ENCODE measurements at regions not wholly inside any gene's neighbourhood (a gene's known extent, or its start where the extent isn't known, plus 50 kb on each side); places are given as distances from the start of the nearest gene placed in this dataset.

DNA sequence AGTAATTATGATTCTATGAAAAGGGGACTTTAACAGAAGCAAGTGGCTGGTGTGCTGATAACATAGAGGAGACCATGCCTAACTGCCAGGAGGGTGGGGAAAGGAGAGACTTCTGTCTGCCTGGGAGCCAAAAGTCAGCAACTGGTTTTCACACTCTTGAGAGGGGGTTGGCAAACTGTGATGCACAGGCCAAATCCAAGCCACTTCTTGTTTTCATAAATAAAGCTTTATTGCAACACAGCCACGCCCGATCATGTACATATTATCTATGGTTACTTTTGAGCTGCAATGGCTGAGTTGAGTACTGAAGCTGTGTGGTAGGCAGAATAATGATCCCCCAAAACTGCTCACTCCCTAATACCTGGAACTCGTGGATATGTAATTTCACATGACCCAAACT, 208.4 kb downstream of the LNPK start:
- no peak for TF ChIP-seq POLR2A (IDR thresholded peaks at IDR 0.05; ENCODE audit: low read length)
- TF ChIP-seq HOXA7 (CRISPR knock-in tag; IDR thresholded peaks at IDR 0.05), result no peak
- TF ChIP-seq ELK1 (IDR thresholded peaks at IDR 0.05; ENCODE audit: low read depth, low read length), result no peak
- TF ChIP-seq, protein P1, sequence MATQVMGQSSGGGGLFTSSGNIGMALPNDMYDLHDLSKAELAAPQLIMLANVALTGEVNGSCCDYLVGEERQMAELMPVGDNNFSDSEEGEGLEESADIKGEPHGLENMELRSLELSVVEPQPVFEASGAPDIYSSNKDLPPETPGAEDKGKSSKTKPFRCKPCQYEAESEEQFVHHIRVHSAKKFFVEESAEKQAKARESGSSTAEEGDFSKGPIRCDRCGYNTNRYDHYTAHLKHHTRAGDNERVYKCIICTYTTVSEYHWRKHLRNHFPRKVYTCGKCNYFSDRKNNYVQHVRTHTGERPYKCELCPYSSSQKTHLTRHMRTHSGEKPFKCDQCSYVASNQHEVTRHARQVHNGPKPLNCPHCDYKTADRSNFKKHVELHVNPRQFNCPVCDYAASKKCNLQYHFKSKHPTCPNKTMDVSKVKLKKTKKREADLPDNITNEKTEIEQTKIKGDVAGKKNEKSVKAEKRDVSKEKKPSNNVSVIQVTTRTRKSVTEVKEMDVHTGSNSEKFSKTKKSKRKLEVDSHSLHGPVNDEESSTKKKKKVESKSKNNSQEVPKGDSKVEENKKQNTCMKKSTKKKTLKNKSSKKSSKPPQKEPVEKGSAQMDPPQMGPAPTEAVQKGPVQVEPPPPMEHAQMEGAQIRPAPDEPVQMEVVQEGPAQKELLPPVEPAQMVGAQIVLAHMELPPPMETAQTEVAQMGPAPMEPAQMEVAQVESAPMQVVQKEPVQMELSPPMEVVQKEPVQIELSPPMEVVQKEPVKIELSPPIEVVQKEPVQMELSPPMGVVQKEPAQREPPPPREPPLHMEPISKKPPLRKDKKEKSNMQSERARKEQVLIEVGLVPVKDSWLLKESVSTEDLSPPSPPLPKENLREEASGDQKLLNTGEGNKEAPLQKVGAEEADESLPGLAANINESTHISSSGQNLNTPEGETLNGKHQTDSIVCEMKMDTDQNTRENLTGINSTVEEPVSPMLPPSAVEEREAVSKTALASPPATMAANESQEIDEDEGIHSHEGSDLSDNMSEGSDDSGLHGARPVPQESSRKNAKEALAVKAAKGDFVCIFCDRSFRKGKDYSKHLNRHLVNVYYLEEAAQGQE (IDR thresholded peaks at IDR 0.05), result no peak
- no peak for TF ChIP-seq RFX5 (IDR thresholded peaks at IDR 0.05)
- TF ChIP-seq POLR2AphosphoS2 (conservative IDR thresholded peaks at IDR 0.05; ENCODE audit: low read length), result no peak
- TF ChIP-seq ZFP36 (IDR thresholded peaks at IDR 0.05; ENCODE audit: borderline replicate concordance, partially characterized antibody), result no peak
- TF ChIP-seq FOSB (CRISPR knock-in tag; IDR thresholded peaks at IDR 0.05), result no peak
- no peak for TF ChIP-seq EHMT2 (IDR thresholded peaks at IDR 0.05; ENCODE audit: low read depth)
- TF ChIP-seq HEYL (CRISPR knock-in tag; IDR thresholded peaks at IDR 0.05), result no peak
- Histone ChIP-seq H3K9me3 (0 out of 3 replicates have a peak, but pooled peaks cover 6% of the 10 kb centered on the region), H3K4me3 (no peak overlapping the region), H3K4me2 (no peak overlapping the region), H3K27ac (no peak overlapping the region), H3K4me1 (no peaks in the 10 kb centered on the region)
- ChIA-PET CTCF (no interaction called here), POLR2A (no interaction called here)
- DNase-seq (ENCODE audit: low read depth in 1 of 2, low spot score in 1 of 2) (no peak), FAIRE-seq (no peak), ATAC-seq (no peak)
- WGBS (ENCODE audit: missing lambda C conversion rate), result 2% methylated on average over 3 of the region's 3 CpGs

GRCh38 chr2:175792881-175793280, 209.2 kb downstream of the LNPK start:
- no peak overlapping the region for H3K27ac ChIP-seq
- FAIRE-seq (no peak), DNase-seq (ENCODE audit: low read depth in 1 of 2, low spot score in 1 of 2) (no peak), ATAC-seq (no peak)
- H3K4me1 ChIP-seq, result no peaks in the 10 kb centered on the region
- TF ChIP-seq CEBPB (IDR thresholded peaks at IDR 0.05), result no peak
- TF ChIP-seq HOXA7 (CRISPR knock-in tag; IDR thresholded peaks at IDR 0.05), result no peak
- TF ChIP-seq FOSB (CRISPR knock-in tag; IDR thresholded peaks at IDR 0.05), result no peak
- TF ChIP-seq GATA3 (IDR thresholded peaks at IDR 0.05; ENCODE audit: borderline replicate concordance), result no peak
- no peak for TF ChIP-seq ZC3H11A (IDR thresholded peaks at IDR 0.05)
- no peak for TF ChIP-seq RAD21 (conservative IDR thresholded peaks at IDR 0.05 in 1 of 2, IDR thresholded peaks at IDR 0.05 in 1 of 2)
- TF ChIP-seq, protein P2, sequence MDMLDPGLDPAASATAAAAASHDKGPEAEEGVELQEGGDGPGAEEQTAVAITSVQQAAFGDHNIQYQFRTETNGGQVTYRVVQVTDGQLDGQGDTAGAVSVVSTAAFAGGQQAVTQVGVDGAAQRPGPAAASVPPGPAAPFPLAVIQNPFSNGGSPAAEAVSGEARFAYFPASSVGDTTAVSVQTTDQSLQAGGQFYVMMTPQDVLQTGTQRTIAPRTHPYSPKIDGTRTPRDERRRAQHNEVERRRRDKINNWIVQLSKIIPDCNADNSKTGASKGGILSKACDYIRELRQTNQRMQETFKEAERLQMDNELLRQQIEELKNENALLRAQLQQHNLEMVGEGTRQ (IDR thresholded peaks at IDR 0.05), result no peak
- TF ChIP-seq, protein P1 (IDR thresholded peaks at IDR 0.05), result no peak
- no peak for TF ChIP-seq EHMT2 (IDR thresholded peaks at IDR 0.05; ENCODE audit: low read depth)
- no peak for TF ChIP-seq ZFP36 (IDR thresholded peaks at IDR 0.05; ENCODE audit: borderline replicate concordance, partially characterized antibody)
- no peak for TF ChIP-seq HEYL (CRISPR knock-in tag; IDR thresholded peaks at IDR 0.05)
- no peak for TF ChIP-seq TP53 (CRISPR knock-in tag; IDR thresholded peaks at IDR 0.05)
- TF ChIP-seq JUNB (IDR thresholded peaks at IDR 0.05), result no peak
- H3K9me3 ChIP-seq, result 0 out of 3 replicates have a peak, but pooled peaks cover 6% of the 10 kb centered on the region
- CTCF ChIA-PET, result no interaction called here
- H3K4me3 ChIP-seq, result no peak overlapping the region
- no peak overlapping the region for H3K4me2 ChIP-seq
- POLR2A ChIA-PET, result no interaction called here
